K562 (cell line): ENCODE measurements at regions not wholly inside any gene's neighbourhood (a gene's known extent, or its start where the extent isn't known, plus 50 kb on each side); places are given as distances from the start of the nearest gene placed in this dataset.

ENCODE experiments used
- GMEB1 ChIP-seq: fragments of 250-450 bp; sonication (Bioruptor Pico); IDR thresholded peaks from 2 replicates; pipeline ENCODE4 v1.4.0; 2020; ENCODE audit warnings: mild to moderate bottlenecking
- MCM2 ChIP-seq: fragments of 450-650 bp; IDR thresholded peaks from 2 replicates; pipeline ENCODE4 v1.6.1; 2017; ENCODE audit warnings: low read depth, mild to moderate bottlenecking
- NCOR1 ChIP-seq: fragments of 450-650 bp; IDR thresholded peaks from 2 replicates; pipeline ENCODE4 v1.6.1; 2016; ENCODE audit warnings: mild to moderate bottlenecking, moderate library complexity
- ZNF318 ChIP-seq, 2 experiments: fragments of 450-650 bp; IDR thresholded peaks; 2 replicates each; pipeline ENCODE4 v1.6.1; 2016; ENCODE audit warnings: mild to moderate bottlenecking in 2 of 2, borderline replicate concordance in 1 of 2, low read depth in 1 of 2, moderate library complexity in 1 of 2
- TF ChIP-seq, protein P1 (sequence below): fragments of 250-450 bp; sonication (Bioruptor Pico); IDR thresholded peaks from 2 replicates; pipeline ENCODE4 v1.4.0; 2020
- TF ChIP-seq, protein P2 (sequence below), 3 experiments: IDR thresholded peaks in 2 of 3; conservative IDR thresholded peaks in 1 of 3; 2 replicates each; pipeline ENCODE4 v1.5.1; 2011 to 2012; ENCODE audit warnings: low read length in 3 of 3, mild to moderate bottlenecking in 3 of 3, control low read depth in 2 of 3, improper control_type of control experiment in 1 of 3, inconsistent platforms in 1 of 3, low read depth in 1 of 3, mixed read lengths in 1 of 3, moderate library complexity in 1 of 3; ENCODE audit not compliant: insufficient read depth in 2 of 3
- TF ChIP-seq, protein P3 (sequence below): fragments of 250-450 bp; sonication (Bioruptor Pico); IDR thresholded peaks from 2 replicates; pipeline ENCODE4 v1.5.0; 2020; ENCODE audit warnings: mild to moderate bottlenecking, borderline replicate concordance

GRCh38 chr4:156396534-156396933, 442.9 kb upstream of the CTSO start (continued):
- TF ChIP-seq, protein P1, sequence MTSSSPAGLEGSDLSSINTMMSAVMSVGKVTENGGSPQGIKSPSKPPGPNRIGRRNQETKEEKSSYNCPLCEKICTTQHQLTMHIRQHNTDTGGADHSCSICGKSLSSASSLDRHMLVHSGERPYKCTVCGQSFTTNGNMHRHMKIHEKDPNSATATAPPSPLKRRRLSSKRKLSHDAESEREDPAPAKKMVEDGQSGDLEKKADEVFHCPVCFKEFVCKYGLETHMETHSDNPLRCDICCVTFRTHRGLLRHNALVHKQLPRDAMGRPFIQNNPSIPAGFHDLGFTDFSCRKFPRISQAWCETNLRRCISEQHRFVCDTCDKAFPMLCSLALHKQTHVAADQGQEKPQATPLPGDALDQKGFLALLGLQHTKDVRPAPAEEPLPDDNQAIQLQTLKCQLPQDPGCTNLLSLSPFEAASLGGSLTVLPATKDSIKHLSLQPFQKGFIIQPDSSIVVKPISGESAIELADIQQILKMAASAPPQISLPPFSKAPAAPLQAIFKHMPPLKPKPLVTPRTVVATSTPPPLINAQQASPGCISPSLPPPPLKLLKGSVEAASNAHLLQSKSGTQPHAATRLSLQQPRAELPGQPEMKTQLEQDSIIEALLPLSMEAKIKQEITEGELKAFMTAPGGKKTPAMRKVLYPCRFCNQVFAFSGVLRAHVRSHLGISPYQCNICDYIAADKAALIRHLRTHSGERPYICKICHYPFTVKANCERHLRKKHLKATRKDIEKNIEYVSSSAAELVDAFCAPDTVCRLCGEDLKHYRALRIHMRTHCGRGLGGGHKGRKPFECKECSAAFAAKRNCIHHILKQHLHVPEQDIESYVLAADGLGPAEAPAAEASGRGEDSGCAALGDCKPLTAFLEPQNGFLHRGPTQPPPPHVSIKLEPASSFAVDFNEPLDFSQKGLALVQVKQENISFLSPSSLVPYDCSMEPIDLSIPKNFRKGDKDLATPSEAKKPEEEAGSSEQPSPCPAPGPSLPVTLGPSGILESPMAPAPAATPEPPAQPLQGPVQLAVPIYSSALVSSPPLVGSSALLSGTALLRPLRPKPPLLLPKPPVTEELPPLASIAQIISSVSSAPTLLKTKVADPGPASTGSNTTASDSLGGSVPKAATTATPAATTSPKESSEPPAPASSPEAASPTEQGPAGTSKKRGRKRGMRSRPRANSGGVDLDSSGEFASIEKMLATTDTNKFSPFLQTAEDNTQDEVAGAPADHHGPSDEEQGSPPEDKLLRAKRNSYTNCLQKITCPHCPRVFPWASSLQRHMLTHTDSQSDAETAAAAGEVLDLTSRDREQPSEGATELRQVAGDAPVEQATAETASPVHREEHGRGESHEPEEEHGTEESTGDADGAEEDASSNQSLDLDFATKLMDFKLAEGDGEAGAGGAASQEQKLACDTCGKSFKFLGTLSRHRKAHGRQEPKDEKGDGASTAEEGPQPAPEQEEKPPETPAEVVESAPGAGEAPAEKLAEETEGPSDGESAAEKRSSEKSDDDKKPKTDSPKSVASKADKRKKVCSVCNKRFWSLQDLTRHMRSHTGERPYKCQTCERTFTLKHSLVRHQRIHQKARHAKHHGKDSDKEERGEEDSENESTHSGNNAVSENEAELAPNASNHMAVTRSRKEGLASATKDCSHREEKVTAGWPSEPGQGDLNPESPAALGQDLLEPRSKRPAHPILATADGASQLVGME: no peak
- no peak for TF ChIP-seq GMEB1 (CRISPR knock-in tag)
- TF ChIP-seq, protein P2, sequence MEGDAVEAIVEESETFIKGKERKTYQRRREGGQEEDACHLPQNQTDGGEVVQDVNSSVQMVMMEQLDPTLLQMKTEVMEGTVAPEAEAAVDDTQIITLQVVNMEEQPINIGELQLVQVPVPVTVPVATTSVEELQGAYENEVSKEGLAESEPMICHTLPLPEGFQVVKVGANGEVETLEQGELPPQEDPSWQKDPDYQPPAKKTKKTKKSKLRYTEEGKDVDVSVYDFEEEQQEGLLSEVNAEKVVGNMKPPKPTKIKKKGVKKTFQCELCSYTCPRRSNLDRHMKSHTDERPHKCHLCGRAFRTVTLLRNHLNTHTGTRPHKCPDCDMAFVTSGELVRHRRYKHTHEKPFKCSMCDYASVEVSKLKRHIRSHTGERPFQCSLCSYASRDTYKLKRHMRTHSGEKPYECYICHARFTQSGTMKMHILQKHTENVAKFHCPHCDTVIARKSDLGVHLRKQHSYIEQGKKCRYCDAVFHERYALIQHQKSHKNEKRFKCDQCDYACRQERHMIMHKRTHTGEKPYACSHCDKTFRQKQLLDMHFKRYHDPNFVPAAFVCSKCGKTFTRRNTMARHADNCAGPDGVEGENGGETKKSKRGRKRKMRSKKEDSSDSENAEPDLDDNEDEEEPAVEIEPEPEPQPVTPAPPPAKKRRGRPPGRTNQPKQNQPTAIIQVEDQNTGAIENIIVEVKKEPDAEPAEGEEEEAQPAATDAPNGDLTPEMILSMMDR (IDR thresholded peaks at IDR 0.05 in 2 of 3, conservative IDR thresholded peaks at IDR 0.05 in 1 of 3; ENCODE audit: insufficient read depth in 2 of 3, low read depth in 1 of 3, low read length in 3 of 3): no peak
- no peak for TF ChIP-seq MCM2
- TF ChIP-seq, protein P3, sequence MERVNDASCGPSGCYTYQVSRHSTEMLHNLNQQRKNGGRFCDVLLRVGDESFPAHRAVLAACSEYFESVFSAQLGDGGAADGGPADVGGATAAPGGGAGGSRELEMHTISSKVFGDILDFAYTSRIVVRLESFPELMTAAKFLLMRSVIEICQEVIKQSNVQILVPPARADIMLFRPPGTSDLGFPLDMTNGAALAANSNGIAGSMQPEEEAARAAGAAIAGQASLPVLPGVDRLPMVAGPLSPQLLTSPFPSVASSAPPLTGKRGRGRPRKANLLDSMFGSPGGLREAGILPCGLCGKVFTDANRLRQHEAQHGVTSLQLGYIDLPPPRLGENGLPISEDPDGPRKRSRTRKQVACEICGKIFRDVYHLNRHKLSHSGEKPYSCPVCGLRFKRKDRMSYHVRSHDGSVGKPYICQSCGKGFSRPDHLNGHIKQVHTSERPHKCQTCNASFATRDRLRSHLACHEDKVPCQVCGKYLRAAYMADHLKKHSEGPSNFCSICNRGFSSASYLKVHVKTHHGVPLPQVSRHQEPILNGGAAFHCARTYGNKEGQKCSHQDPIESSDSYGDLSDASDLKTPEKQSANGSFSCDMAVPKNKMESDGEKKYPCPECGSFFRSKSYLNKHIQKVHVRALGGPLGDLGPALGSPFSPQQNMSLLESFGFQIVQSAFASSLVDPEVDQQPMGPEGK (CRISPR knock-in tag): no peak
- no peak for TF ChIP-seq ZNF318 (IDR thresholded peaks at IDR 0.05; ENCODE audit: borderline replicate concordance in 1 of 2, low read depth in 1 of 2)
- no peak for TF ChIP-seq NCOR1
